Osteoblast (primary cell): ENCODE measurements at regions not wholly inside any gene's neighbourhood (a gene's known extent, or its start where the extent isn't known, plus 50 kb on each side); places are given as distances from the start of the nearest gene placed in this dataset.

Experiments used
- DNase-seq: peaks from one replicate; pipeline ENCODE4 v3.0.0; 2011; ENCODE audit warnings: low spot score, mixed read lengths; ENCODE audit not compliant: insufficient read length; ENCODE audit errors: missing footprints
- H2AFZ ChIP-seq: 2 replicates; pipeline ENCODE4 v1.6.0; 2011; ENCODE audit warnings: mild to moderate bottlenecking, low read length
- H3K27ac ChIP-seq: 2 replicates; pipeline ENCODE4 v1.5.1; 2011; ENCODE audit warnings: mild to moderate bottlenecking, low read depth, low read length, moderate library complexity
- H3K27me3 ChIP-seq: 2 replicates; pipeline ENCODE4 v1.6.0; 2012; ENCODE audit warnings: mild to moderate bottlenecking, control low read depth, inconsistent platforms, low read length, moderate library complexity; ENCODE audit not compliant: insufficient read depth
- H3K36me3 ChIP-seq: 2 replicates; pipeline ENCODE4 v1.5.1; 2011; ENCODE audit warnings: mild to moderate bottlenecking, low read length, control low read depth, moderate library complexity; ENCODE audit not compliant: insufficient read depth
- H3K4me1 ChIP-seq: 2 replicates; pipeline ENCODE4 v1.5.1; 2011; ENCODE audit warnings: mild to moderate bottlenecking, low read length, control low read depth, moderate library complexity; ENCODE audit not compliant: insufficient read depth
- H3K4me2 ChIP-seq: 2 replicates; pipeline ENCODE4 v1.6.0; 2011; ENCODE audit warnings: mild to moderate bottlenecking, low read length; ENCODE audit not compliant: insufficient read depth
- H3K4me3 ChIP-seq: fragments of 200-600 bp; sonication (generic); 3 replicates; pipeline ENCODE4 v1.5.1; 2012; ENCODE audit warnings: mild to moderate bottlenecking, low read length, inconsistent platforms; ENCODE audit not compliant: insufficient read depth
- H3K79me2 ChIP-seq: 2 replicates; pipeline ENCODE4 v1.6.0; 2012; ENCODE audit warnings: mild to moderate bottlenecking, low read length, control low read depth, inconsistent platforms; ENCODE audit not compliant: insufficient read depth
- H3K9me3 ChIP-seq: 2 replicates; pipeline ENCODE4 v1.5.1; 2011; ENCODE audit warnings: low read depth, low read length, control low read depth
- H4K20me1 ChIP-seq: 2 replicates; pipeline ENCODE4 v1.6.0; 2012; ENCODE audit warnings: mild to moderate bottlenecking, low read length, control low read depth; ENCODE audit not compliant: insufficient read depth
- TF ChIP-seq, protein P1 (sequence below): IDR thresholded peaks from 2 replicates; pipeline ENCODE4 v1.5.1; 2011; ENCODE audit warnings: mild to moderate bottlenecking, low read depth, low read length, moderate library complexity; ENCODE audit errors: extremely low read depth

DNA sequence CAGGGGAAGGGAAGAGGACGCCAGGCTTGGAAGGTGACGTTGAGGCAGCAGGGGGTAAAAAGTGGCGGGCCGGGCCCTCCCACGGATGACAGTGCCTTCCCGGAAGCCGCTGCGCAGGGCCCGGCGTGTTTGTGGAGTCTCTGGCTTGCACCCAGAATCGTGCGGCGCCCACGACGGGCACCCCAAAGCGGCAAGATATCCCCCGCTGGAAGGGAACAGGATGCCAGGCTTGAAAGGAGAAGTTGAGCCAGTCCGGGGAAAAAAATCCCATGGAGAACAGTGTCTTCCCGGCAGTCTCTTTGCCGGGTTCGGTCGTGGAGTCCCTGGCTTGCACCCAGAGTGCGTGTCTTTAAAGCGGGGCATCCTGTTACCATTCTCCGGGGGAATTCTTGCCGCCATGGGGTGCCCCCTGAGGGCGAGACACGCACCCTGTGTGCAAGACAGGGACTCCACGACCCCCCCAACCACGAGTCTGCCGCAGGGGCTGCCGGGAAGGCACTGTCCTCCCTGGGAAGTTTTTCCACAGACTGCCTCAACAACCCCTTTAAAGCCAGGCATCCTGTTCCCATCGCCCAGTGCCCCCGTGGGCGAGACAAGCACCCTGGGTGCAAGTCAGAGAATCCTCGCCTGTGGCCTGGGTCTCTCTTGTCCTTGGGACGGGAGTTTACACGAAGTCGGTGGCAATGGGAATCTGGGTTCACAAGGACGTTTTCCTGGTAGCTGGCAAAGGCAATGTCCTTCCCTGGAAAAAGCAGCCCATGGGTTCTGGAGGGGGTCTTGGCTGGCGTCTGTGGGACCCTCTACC, 156.1 kb upstream of the ALG10B start:
- H3K36me3 ChIP-seq = no peaks in the 10 kb centered on the region

DNA sequence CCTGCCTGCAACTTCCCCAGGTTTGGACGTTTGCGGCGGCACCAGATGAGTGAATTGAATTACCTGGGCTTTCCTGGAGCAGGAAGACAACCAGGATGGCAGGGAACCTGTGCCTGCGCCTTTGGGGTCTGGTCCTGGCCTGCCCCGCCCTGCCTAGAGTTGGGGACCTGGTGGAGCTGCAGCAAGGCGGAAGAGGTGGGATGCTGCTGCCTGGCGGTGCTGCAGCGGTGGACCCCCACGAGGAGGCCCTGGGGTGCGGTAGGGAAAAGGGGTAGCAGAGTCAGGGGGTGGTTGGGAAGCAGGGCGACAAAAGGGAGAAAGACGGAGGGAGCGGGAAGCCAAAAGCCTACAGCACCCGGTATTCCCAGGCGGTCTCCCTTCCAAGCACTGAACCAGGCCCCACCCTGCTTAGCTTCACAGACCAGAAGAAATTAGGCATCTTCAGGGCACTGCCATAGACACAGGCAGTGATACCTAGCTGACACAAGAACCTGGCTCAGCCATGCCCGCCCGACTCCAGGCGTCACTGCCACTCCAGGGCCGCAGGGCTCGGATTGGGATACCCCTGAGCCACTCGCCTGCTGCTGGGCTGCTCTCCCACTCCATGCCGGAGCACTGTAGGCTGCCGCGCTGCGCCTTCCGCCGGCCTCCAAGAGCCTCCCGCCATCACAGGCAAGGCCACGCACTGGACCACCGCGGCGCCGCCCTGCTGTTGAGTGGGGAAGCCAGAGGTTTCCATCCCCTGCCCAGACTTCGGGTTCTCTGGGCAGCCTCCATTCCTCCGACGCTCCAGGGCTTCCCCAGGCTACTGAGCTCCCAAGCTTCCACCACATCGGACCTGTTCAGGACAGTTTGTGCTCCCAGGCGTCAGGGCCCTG, 155.2 kb upstream of the ALG10B start:
- H4K20me1 ChIP-seq = no peaks in the 10 kb centered on the region
- H2AFZ ChIP-seq = no peak overlapping the region
- H3K4me3 ChIP-seq = no peak overlapping the region
- no peaks in the 10 kb centered on the region for H3K27me3 ChIP-seq
- H3K4me2 ChIP-seq = no peak overlapping the region
- H3K27ac ChIP-seq = no peak overlapping the region
- no peak for DNase-seq
- no peaks in the 10 kb centered on the region for H3K4me1 ChIP-seq
- no peaks in the 10 kb centered on the region for H3K36me3 ChIP-seq
- no peaks in the 10 kb centered on the region for H3K9me3 ChIP-seq
- no peaks in the 10 kb centered on the region for H3K79me2 ChIP-seq
- TF ChIP-seq, protein P1, sequence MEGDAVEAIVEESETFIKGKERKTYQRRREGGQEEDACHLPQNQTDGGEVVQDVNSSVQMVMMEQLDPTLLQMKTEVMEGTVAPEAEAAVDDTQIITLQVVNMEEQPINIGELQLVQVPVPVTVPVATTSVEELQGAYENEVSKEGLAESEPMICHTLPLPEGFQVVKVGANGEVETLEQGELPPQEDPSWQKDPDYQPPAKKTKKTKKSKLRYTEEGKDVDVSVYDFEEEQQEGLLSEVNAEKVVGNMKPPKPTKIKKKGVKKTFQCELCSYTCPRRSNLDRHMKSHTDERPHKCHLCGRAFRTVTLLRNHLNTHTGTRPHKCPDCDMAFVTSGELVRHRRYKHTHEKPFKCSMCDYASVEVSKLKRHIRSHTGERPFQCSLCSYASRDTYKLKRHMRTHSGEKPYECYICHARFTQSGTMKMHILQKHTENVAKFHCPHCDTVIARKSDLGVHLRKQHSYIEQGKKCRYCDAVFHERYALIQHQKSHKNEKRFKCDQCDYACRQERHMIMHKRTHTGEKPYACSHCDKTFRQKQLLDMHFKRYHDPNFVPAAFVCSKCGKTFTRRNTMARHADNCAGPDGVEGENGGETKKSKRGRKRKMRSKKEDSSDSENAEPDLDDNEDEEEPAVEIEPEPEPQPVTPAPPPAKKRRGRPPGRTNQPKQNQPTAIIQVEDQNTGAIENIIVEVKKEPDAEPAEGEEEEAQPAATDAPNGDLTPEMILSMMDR = no peak

More for the DNA sequence above, 156.1 kb upstream of the ALG10B start:
- TF ChIP-seq, protein P1 = no peak
- Histone ChIP-seq H4K20me1 (no peaks in the 10 kb centered on the region), H3K27me3 (no peaks in the 10 kb centered on the region), H3K27ac (no peak overlapping the region), H3K4me1 (no peaks in the 10 kb centered on the region), H3K4me2 (no peak overlapping the region), H3K9me3 (no peaks in the 10 kb centered on the region), H3K79me2 (no peaks in the 10 kb centered on the region), H3K4me3 (no peak overlapping the region), H2AFZ (no peak overlapping the region)
- DNase-seq = no peak

DNA sequence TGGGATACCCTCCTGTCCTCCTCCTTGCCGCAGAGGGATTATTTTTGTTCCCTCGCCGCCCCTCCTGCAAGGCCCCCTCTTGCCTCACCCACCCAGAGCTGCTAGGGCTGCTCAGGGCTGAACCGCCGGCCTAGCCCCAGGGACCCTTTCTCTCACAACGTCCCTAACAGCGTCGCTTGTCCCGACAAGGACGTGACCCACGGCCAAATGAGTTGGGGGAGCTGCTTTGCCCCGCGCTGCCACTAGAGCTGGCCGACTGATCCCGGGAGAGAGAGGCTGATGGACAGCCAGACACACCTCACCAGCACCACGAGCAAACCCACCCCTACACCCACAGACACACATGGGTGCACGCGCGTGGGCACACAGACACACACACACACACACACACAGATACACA, 154.6 kb upstream of the ALG10B start:
- H3K4me2 ChIP-seq = no peak overlapping the region
- no peaks in the 10 kb centered on the region for H3K36me3 ChIP-seq
- no peak overlapping the region for H3K27ac ChIP-seq
- TF ChIP-seq, protein P1 = no peak
- no peak for DNase-seq
- no peaks in the 10 kb centered on the region for H3K9me3 ChIP-seq
- H3K4me3 ChIP-seq = no peak overlapping the region
- no peaks in the 10 kb centered on the region for H3K79me2 ChIP-seq
- no peaks in the 10 kb centered on the region for H4K20me1 ChIP-seq
- H2AFZ ChIP-seq = no peak overlapping the region
- H3K27me3 ChIP-seq = no peaks in the 10 kb centered on the region
- H3K4me1 ChIP-seq = no peaks in the 10 kb centered on the region
